GM20000 (cell line): ENCODE measurements at regions not wholly inside any gene's neighbourhood (a gene's known extent, or its start where the extent isn't known, plus 50 kb on each side); places are given as distances from the start of the nearest gene placed in this dataset.

Source experiments
- DNase-seq: peaks from one replicate; pipeline ENCODE4 v3.0.0; 2012; ENCODE audit warnings: low spot score
- CTCF ChIP-seq: IDR thresholded peaks from 2 replicates; pipeline ENCODE4 v1.5.1; 2012; ENCODE audit warnings: mild to moderate bottlenecking, control low read depth; ENCODE audit errors: extremely low read depth, missing control alignments

- no peak for TF ChIP-seq CTCF
- DNase-seq, result no peak
Observed at GRCh38 chr2:146444987-146445386, 1399.8 kb upstream of the ACVR2A start.

GRCh38 chr2:146444085-146444484 is 1400.7 kb upstream of the ACVR2A start:
- no peak for DNase-seq
- no peak for TF ChIP-seq CTCF

GRCh38 chr2:146438246-146438645 is 1406.6 kb upstream of the ACVR2A start:
- DNase-seq, result no peak
- no peak for TF ChIP-seq CTCF

- no peak for DNase-seq
- no peak for TF ChIP-seq CTCF
Observed at GRCh38 chr2:146437712-146438111, 1407.1 kb upstream of the ACVR2A start.

GRCh38 chr2:146433116-146433875 is 1411.5 kb upstream of the ACVR2A start:
- TF ChIP-seq CTCF, result no peak
- no peak for DNase-seq

- no peak for TF ChIP-seq CTCF
- no peak for DNase-seq
Observed at GRCh38 chr2:146429366-146429765, 1415.5 kb upstream of the ACVR2A start.

GRCh38 chr2:146417942-146418341 is 1426.9 kb upstream of the ACVR2A start:
- no peak for DNase-seq
- TF ChIP-seq CTCF, result no peak
